ENCODE measurements at regions not wholly inside any gene's neighbourhood (a gene's known extent, or its start where the extent isn't known, plus 50 kb on each side); places are given as distances from the start of the nearest gene placed in this dataset.

DNA sequence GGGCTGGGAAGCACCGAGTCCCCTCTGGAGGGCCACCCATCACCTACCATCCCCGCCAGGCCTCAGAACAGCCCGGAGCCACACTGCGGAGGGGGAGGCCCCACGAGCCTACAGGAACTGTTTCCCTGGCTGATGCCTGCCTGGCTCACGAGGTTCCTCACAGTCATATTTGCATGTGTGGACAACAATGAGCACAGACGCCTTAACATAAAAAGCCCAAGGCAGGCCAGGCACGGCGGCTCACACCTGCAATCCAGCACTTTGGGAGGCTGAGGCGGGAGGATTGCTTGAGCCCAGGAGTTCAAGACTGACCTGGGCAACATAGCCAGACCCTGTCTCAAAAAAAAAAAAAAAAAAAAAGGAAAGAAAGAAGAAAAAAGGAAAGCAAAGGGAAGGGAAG, 125.9 kb downstream of the FAM53A start:
- no peak for TF ChIP-seq POLR2A (IDR thresholded peaks at IDR 0.05)
- TF ChIP-seq, protein P1, sequence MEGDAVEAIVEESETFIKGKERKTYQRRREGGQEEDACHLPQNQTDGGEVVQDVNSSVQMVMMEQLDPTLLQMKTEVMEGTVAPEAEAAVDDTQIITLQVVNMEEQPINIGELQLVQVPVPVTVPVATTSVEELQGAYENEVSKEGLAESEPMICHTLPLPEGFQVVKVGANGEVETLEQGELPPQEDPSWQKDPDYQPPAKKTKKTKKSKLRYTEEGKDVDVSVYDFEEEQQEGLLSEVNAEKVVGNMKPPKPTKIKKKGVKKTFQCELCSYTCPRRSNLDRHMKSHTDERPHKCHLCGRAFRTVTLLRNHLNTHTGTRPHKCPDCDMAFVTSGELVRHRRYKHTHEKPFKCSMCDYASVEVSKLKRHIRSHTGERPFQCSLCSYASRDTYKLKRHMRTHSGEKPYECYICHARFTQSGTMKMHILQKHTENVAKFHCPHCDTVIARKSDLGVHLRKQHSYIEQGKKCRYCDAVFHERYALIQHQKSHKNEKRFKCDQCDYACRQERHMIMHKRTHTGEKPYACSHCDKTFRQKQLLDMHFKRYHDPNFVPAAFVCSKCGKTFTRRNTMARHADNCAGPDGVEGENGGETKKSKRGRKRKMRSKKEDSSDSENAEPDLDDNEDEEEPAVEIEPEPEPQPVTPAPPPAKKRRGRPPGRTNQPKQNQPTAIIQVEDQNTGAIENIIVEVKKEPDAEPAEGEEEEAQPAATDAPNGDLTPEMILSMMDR (IDR thresholded peaks at IDR 0.05): no peak

All from Peyer's patch (tissue), 4 donors.